Right lobe of liver (tissue), 6 donors: ENCODE measurements at regions not wholly inside any gene's neighbourhood (a gene's known extent, or its start where the extent isn't known, plus 50 kb on each side); places are given as distances from the start of the nearest gene placed in this dataset.

Experiments
- ATAC-seq, 4 donors: fragments of 200-7000 bp; cut with Tn5 transposase; one replicate each; pipeline ENCODE4 v1.9.1; 2020; ENCODE audit warnings: mild to moderate bottlenecking in 4 of 4, moderate library complexity in 4 of 4
- DNase-seq, 3 donors: peaks; one replicate each; pipeline ENCODE4 v3.0.0-alpha.2; 2020
- H3K27ac ChIP-seq, 3 donors: fragments of 200-600 bp; one replicate each; pipeline ENCODE4 v1.8.0; 2022
- H3K27me3 ChIP-seq, 2 donors: fragments of 200-600 bp; one replicate each; pipeline ENCODE4 v1.8.0; 2022
- H3K36me3 ChIP-seq, 4 donors: fragments of 200-600 bp; sonication (generic) in 1 of 4; one replicate each; pipeline versions ENCODE4 v1.5.1 to v1.8.0; 2017 to 2022; ENCODE audit warnings: control low read depth in 1 of 4
- H3K4me1 ChIP-seq, 4 donors: fragments of 200-600 bp; sonication (generic) in 1 of 4; one replicate each; pipeline versions ENCODE4 v1.5.1 to v1.8.0; 2017 to 2022; ENCODE audit warnings: control low read depth in 1 of 4
- H3K4me3 ChIP-seq, 3 donors: fragments of 200-600 bp; one replicate each; pipeline ENCODE4 v1.8.0; 2022
- H3K9me3 ChIP-seq, 4 donors: fragments of 200-600 bp; sonication (generic) in 1 of 4; one replicate each; pipeline versions ENCODE4 v1.5.1 to v1.8.0; 2017 to 2022; ENCODE audit warnings: control low read depth in 1 of 4
- POLR2A ChIP-seq: fragments of 450-650 bp; IDR thresholded peaks from one replicate; pipeline ENCODE4 v1.6.1; 2017; ENCODE audit warnings: antibody characterized with exemption, mild to moderate bottlenecking
- WGBS: methylation state at CpG from one replicate; pipeline ENCODE4 v1.1.6; 2018; ENCODE audit warnings: low coverage, low lambda C conversion rate; ENCODE audit not compliant: insufficient coverage; ENCODE audit errors: missing lambda C conversion rate; 5-methylcytosine and 5-hydroxymethylcytosine counted together
- intact Hi-C, 2 donors: fragments of 100-400 bp; cut with DNase I; formaldehyde crosslinking; loops; one replicate each; pipeline versions ENCODE4 v1.11.2 to v1.14.1; 2022
- TF ChIP-seq, protein P1 (sequence below), 4 donors: fragments of 200-600 bp in 3 of 4; fragments of 450-650 bp in 1 of 4; IDR thresholded peaks; one replicate each; pipeline versions ENCODE4 v1.5.1 to v1.8.0; 2016 to 2022; ENCODE audit warnings: antibody characterized with exemption in 4 of 4, mild to moderate bottlenecking in 2 of 4
- donor health status: DM: no; HTN: yes; CAD: no.
- donor health status: DM: no; HTN: no; CAD: no.
- donor health status: DM: no; HTN: no; CAD: no.
- donor health status: DM: no; HTN: yes; CAD: no.
- donor health status: DM: no; HTN: yes; CAD: no.

DNA sequence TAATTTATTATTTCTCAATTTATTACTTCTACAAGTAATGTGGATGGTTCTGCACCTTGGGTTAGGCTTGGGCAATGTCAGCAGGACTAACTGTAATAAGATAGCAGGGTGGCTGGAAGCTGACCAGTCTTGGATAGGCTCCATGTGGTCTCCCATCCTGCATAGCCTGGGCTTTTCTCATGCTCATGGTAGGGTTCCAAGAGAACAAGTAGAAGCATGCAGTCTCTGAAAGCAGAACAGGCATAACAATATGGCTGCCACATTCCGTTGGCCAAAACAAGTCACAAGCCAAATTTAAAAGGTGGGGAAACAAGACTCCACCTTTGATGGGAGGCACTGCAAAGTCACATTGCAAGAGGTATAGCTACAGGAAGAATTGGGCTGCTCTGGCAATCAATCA lies 98.6 kb upstream of the MDFIC start:
- Histone ChIP-seq H3K27ac (no peak overlapping the region), H3K4me1 (no peaks in the 10 kb centered on the region), H3K4me3 (no peak overlapping the region), H3K9me3 (no peaks in the 10 kb centered on the region), H3K27me3 (no peaks in the 10 kb centered on the region), H3K36me3 (no peaks in the 10 kb centered on the region)
- ATAC-seq (no peak), DNase-seq (no peak)
- TF ChIP-seq POLR2A, result no peak
- TF ChIP-seq, protein P1, sequence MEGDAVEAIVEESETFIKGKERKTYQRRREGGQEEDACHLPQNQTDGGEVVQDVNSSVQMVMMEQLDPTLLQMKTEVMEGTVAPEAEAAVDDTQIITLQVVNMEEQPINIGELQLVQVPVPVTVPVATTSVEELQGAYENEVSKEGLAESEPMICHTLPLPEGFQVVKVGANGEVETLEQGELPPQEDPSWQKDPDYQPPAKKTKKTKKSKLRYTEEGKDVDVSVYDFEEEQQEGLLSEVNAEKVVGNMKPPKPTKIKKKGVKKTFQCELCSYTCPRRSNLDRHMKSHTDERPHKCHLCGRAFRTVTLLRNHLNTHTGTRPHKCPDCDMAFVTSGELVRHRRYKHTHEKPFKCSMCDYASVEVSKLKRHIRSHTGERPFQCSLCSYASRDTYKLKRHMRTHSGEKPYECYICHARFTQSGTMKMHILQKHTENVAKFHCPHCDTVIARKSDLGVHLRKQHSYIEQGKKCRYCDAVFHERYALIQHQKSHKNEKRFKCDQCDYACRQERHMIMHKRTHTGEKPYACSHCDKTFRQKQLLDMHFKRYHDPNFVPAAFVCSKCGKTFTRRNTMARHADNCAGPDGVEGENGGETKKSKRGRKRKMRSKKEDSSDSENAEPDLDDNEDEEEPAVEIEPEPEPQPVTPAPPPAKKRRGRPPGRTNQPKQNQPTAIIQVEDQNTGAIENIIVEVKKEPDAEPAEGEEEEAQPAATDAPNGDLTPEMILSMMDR (IDR thresholded peaks at IDR 0.05), result no peak
- intact Hi-C loops, result no loop called here
- WGBS, result no CpG with 5 or more reads among the region's 1 CpG

DNA sequence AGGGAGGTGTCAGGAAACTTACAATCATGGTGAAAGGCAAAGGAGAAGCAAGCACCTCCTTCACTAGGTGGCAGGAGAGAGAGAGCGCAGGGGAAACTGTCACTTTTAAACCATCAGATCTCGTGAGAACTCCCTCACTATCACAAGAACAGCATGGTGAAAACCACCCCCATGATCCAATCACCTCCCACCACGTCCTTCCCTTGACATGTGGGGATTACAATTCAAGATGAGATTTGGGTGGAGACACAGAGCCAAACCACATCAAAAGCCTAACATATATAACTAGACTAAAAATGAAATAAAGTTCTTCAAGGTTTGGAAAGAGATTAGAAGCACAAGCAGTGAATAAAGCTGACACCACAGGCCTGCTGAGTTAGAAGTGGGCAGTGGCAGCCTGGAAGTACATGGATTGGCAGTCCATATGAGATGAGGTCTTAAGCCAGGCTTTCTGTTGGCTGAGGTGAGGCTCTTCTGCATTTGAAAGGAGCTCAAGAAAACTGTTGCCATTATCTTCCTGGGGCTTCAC lies 96.4 kb upstream of the MDFIC start:
- H3K27me3 ChIP-seq, result no peaks in the 10 kb centered on the region
- WGBS, result 32% methylated on average over 3 of the region's 3 CpGs
- TF ChIP-seq, protein P1 (IDR thresholded peaks at IDR 0.05), result peak in 1 of 4 donors; percentile 9
- TF ChIP-seq POLR2A, result no peak
- no peaks in the 10 kb centered on the region for H3K36me3 ChIP-seq
- H3K27ac ChIP-seq, result no peak overlapping the region
- intact Hi-C loops, result no loop called here
- no peak overlapping the region for H3K4me3 ChIP-seq
- DNase-seq, result no peak
- H3K9me3 ChIP-seq, result no peaks in the 10 kb centered on the region
- no peak for ATAC-seq
- no peaks in the 10 kb centered on the region for H3K4me1 ChIP-seq

DNA sequence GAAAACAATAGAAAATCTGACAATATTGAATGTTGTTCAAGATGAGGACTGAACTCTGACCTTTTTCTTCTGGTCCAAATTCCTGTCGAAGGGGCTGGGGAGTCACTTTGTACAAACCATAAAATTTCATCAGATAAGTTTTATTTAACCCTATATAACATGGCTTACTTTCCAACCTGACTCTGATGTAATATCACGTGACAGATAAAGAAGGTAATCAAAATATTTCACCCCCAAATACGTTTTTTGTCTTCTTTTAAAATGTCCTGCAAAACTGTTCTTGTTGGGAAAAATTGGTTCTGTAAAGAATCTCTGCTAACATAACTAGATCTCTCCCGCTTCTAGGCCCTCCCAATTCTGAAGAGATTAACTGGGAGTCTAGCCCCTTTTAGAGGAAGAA lies 90.9 kb upstream of the MDFIC start:
- no peak for ATAC-seq
- intact Hi-C loops, result no loop called here
- Histone ChIP-seq H3K27ac (no peak overlapping the region), H3K4me3 (no peak overlapping the region), H3K27me3 (no peaks in the 10 kb centered on the region), H3K4me1 (no peaks in the 10 kb centered on the region), H3K36me3 (no peaks in the 10 kb centered on the region), H3K9me3 (no peaks in the 10 kb centered on the region)
- TF ChIP-seq, protein P1 (IDR thresholded peaks at IDR 0.05), result no peak
- no peak for TF ChIP-seq POLR2A
- WGBS, result 31% methylated on average over 4 of the region's 4 CpGs
- DNase-seq, result no peak

DNA sequence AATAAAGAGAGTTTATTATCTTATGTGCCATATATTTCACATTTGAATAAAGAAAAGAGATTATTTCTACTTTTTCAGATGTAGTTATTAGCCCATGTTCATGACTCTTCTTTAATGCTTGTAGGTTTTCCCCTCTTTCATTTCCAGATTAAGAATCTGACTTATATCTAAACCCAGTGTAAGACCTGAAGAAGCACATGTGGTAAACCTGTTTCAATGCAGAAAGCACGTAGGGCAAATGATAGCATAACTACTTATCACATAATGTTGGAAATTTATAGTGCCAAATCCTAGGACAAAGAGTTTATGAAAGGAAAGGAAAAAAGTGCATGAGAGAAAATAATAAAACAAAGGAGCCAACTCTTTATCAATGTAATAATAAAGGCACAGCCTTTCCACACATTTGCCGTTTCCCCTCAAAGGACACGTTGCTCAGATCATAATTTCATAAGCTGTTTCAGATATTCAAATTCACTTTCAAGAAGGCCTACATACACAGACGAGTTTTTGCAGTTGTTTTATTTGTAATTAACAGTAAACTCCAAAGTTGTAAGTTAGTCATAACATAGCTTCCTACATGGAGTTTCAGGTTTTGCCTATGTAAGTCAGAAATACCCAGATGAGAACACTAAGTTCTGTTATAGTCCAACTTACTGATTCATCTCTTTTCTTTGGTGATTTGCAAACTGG lies 88.8 kb upstream of the MDFIC start:
- Histone ChIP-seq H3K27ac (no peak overlapping the region), H3K36me3 (no peaks in the 10 kb centered on the region), H3K9me3 (no peaks in the 10 kb centered on the region), H3K4me3 (no peak overlapping the region), H3K27me3 (no peaks in the 10 kb centered on the region), H3K4me1 (no peaks in the 10 kb centered on the region)
- TF ChIP-seq, protein P1 (IDR thresholded peaks at IDR 0.05), result no peak
- no peak for TF ChIP-seq POLR2A
- intact Hi-C loops, result no loop called here
- 51% methylated on average over 4 of the region's 4 CpGs for WGBS
- no peak for DNase-seq
- no peak for ATAC-seq
